ENCODE measurements at regions not wholly inside any gene's neighbourhood (a gene's known extent, or its start where the extent isn't known, plus 50 kb on each side); places are given as distances from the start of the nearest gene placed in this dataset.

GRCh38 chr4:23016981-23017380 lies 324.2 kb downstream of the GBA3 start:
- no TSS peak for BruUV-seq (replicated peaks)
- H3K27ac ChIP-seq (ENCODE audit: extremely low read depth, low read depth, low read length): no peak overlapping the region
- DNase-seq (ENCODE audit: extremely low read depth in 1 of 4, low spot score in 3 of 4) (no peak), FAIRE-seq (no peak), ATAC-seq (no peak)
- no peaks in the 10 kb centered on the region for H3K9me3 ChIP-seq (replicated peaks; ENCODE audit: control insufficient read depth, insufficient read depth, low read depth, low read length)
- H4K20me1 ChIP-seq (replicated peaks; ENCODE audit: control insufficient read depth, insufficient read depth, low read length): no peaks in the 10 kb centered on the region
- 43% methylated on average over 1 of the region's 1 CpG for WGBS (ENCODE audit: insufficient coverage, low coverage, missing lambda C conversion rate)
- H3K4me1 ChIP-seq (replicated peaks in 1 of 2; ENCODE audit: control insufficient read depth in 2 of 2, insufficient read depth in 2 of 2, low read length in 2 of 2): no peaks in the 10 kb centered on the region
- peaks cover 25% of the 10 kb centered on the region for H3K79me2 ChIP-seq (ENCODE audit: control insufficient read depth, insufficient read depth, low read length)
- no peak overlapping the region for H3K4me2 ChIP-seq (ENCODE audit: insufficient read depth, low read length)
- intact Hi-C loops (cut with micrococcal nuclease): no loop called here
- H3K4me3 ChIP-seq: no peak overlapping the region
- ChIA-PET POLR2A (no interaction called here), CTCF (ENCODE audit: low intra/inter-chr PET ratio) (no interaction called here)
- no peaks in the 10 kb centered on the region for H3K9me1 ChIP-seq (ENCODE audit: control insufficient read depth, insufficient read depth, low read length)
- in situ Hi-C loops (cut with MboI): no loop called here
- peaks cover 7% of the 10 kb centered on the region; the same call in 1 of the 3 replicates for H3K36me3 ChIP-seq (ENCODE audit: control insufficient read depth, insufficient read depth, low read length)
- no peak overlapping the region for H2AFZ ChIP-seq (ENCODE audit: low read depth, low read length)
- no peak overlapping the region for H3K9ac ChIP-seq (ENCODE audit: insufficient read depth in 1 of 2, low read depth in 2 of 2, low read length in 2 of 2)
- no peaks in the 10 kb centered on the region for H3K27me3 ChIP-seq (ENCODE audit: control insufficient read depth in 2 of 2, insufficient read depth in 2 of 2, low read length in 2 of 2)
- no peak for TF ChIP-seq SLC30A9 (CRISPR knock-in tag; IDR thresholded peaks at IDR 0.05)
- peak; percentile 18; the same call in 1 of the 2 replicates for TF ChIP-seq MAFK (IDR thresholded peaks at IDR 0.05; ENCODE audit: low read length)
- no peak for TF ChIP-seq TEAD1 (CRISPR knock-in tag; IDR thresholded peaks at IDR 0.05)
- no peak for TF ChIP-seq RBM15 (IDR thresholded peaks at IDR 0.05; ENCODE audit: insufficient read depth, low read length)
- no peak for TF ChIP-seq TSC22D4 (tag; IDR thresholded peaks at IDR 0.05)
- peak; percentile 64 for TF ChIP-seq ZNF316 (IDR thresholded peaks at IDR 0.05)
- TF ChIP-seq HIVEP1 (CRISPR knock-in tag; IDR thresholded peaks at IDR 0.05): no peak
- no peak for TF ChIP-seq RNF219 (CRISPR knock-in tag; IDR thresholded peaks at IDR 0.05)
- TF ChIP-seq MBD2 (IDR thresholded peaks at IDR 0.05; ENCODE audit: borderline replicate concordance, low read depth): no peak
- TF ChIP-seq E2F3 (CRISPR knock-in tag; IDR thresholded peaks at IDR 0.05): no peak
- no peak for TF ChIP-seq CCAR2 (IDR thresholded peaks at IDR 0.05; ENCODE audit: low read depth, low read length)
- no peak for TF ChIP-seq CBFB (CRISPR knock-in tag; IDR thresholded peaks at IDR 0.05)
- no peak for TF ChIP-seq ZHX1 (conservative IDR thresholded peaks at IDR 0.05; ENCODE audit: low read length)

Measured in K562 (cell line).